DMS79 (cell line): ENCODE measurements at regions not wholly inside any gene's neighbourhood (a gene's known extent, or its start where the extent isn't known, plus 50 kb on each side); places are given as distances from the start of the nearest gene placed in this dataset.
"Not testable (repeated sequence)": the region's sequence is repeated elsewhere in the genome, so short reads cannot be mapped to it uniquely, and the experiment has no call there.

Source experiments
- DNase-seq: peaks from one replicate; lab custom pipeline; 2025; lab: John Stamatoyannopoulos, UW

GRCh38 chr3:44132061-44132460 lies 109.6 kb upstream of the TOPAZ1 start:
- DNase-seq, result no peak

- DNase-seq, result no peak
These were observed 109.1 kb upstream of the TOPAZ1 start for GRCh38 chr3:44132593-44132992.

- no peak for DNase-seq
These were observed 105.3 kb upstream of the TOPAZ1 start for GRCh38 chr3:44136421-44136820.

GRCh38 chr3:44146073-44146472 lies 95.6 kb upstream of the TOPAZ1 start:
- no peak for DNase-seq

- DNase-seq, result no peak
These were observed 81.9 kb upstream of the TOPAZ1 start for GRCh38 chr3:44159696-44160300.

GRCh38 chr3:44160818-44161217 lies 80.9 kb upstream of the TOPAZ1 start:
- no peak for DNase-seq

GRCh38 chr3:44171891-44172290 lies 69.8 kb upstream of the TOPAZ1 start:
- no peak for DNase-seq

- DNase-seq, result not testable (repeated sequence)
These were observed 69.0 kb upstream of the TOPAZ1 start for GRCh38 chr3:44172701-44173100.

- no peak for DNase-seq
These were observed 68.4 kb upstream of the TOPAZ1 start for GRCh38 chr3:44173263-44173662.

- no peak for DNase-seq
These were observed 66.6 kb upstream of the TOPAZ1 start for GRCh38 chr3:44175070-44175469.

- DNase-seq, result no peak
These were observed 62.4 kb upstream of the TOPAZ1 start for GRCh38 chr3:44179246-44179645.

GRCh38 chr3:44184319-44184953 lies 57.2 kb upstream of the TOPAZ1 start:
- DNase-seq, result no peak

- DNase-seq, result no peak
These were observed 56.2 kb upstream of the TOPAZ1 start for GRCh38 chr3:44185396-44185915.

GRCh38 chr3:44186111-44186672 lies 55.5 kb upstream of the TOPAZ1 start:
- no peak for DNase-seq

- DNase-seq, result no peak
These were observed 55.0 kb upstream of the TOPAZ1 start for GRCh38 chr3:44186712-44187111.
